C4-2B (cell line): ENCODE measurements at regions not wholly inside any gene's neighbourhood (a gene's known extent, or its start where the extent isn't known, plus 50 kb on each side); places are given as distances from the start of the nearest gene placed in this dataset.

Source experiments
- CTCF ChIP-seq: fragments of 450-650 bp; conservative IDR thresholded peaks from 2 replicates; pipeline ENCODE4 v1.5.1; 2017; ENCODE audit warnings: mild to moderate bottlenecking
- ZFX ChIP-seq: fragments of 450-650 bp; IDR thresholded peaks from 2 replicates; pipeline ENCODE4 v1.6.1; 2017

GRCh38 chr13:88472316-88472715, 801.1 kb downstream of the SLITRK5 start:
- TF ChIP-seq CTCF = no peak
- TF ChIP-seq ZFX = no peak
